C1 segment of cervical spinal cord (tissue), 14 donors: ENCODE measurements at regions not wholly inside any gene's neighbourhood (a gene's known extent, or its start where the extent isn't known, plus 50 kb on each side); places are given as distances from the start of the nearest gene placed in this dataset.

Source experiments
- DNase-seq, 14 donors: peaks; one replicate each; lab custom pipeline; 2025; lab: John Stamatoyannopoulos, UW

- DNase-seq = no peak
Observed at GRCh38 chr7:41832941-41833340, 130.1 kb upstream of the INHBA start.

GRCh38 chr7:41830271-41830670 lies 127.4 kb upstream of the INHBA start:
- DNase-seq = no peak

GRCh38 chr7:41828911-41829310 lies 126.0 kb upstream of the INHBA start:
- DNase-seq = no peak

- no peak for DNase-seq
Observed at GRCh38 chr7:41826641-41827040, 123.8 kb upstream of the INHBA start.

GRCh38 chr7:41825927-41826480 lies 123.1 kb upstream of the INHBA start:
- DNase-seq = no peak

GRCh38 chr7:41824284-41824683 lies 121.4 kb upstream of the INHBA start:
- DNase-seq = no peak

GRCh38 chr7:41822259-41822817 lies 119.4 kb upstream of the INHBA start:
- DNase-seq = no peak

- no peak for DNase-seq
Observed at GRCh38 chr7:41821521-41822213, 118.8 kb upstream of the INHBA start.

- DNase-seq = no peak
Observed at GRCh38 chr7:41820111-41820671, 117.3 kb upstream of the INHBA start.

- no peak for DNase-seq
Observed at GRCh38 chr7:41819645-41820044, 116.8 kb upstream of the INHBA start.

GRCh38 chr7:41818765-41819398 lies 116.0 kb upstream of the INHBA start:
- no peak for DNase-seq

- no peak for DNase-seq
Observed at GRCh38 chr7:41817386-41817785, 114.5 kb upstream of the INHBA start.

- DNase-seq = peak in 4 of 14 donors; percentile 2 to 17 (median 14)
Observed at GRCh38 chr7:41816111-41816510, 113.2 kb upstream of the INHBA start.

GRCh38 chr7:41814888-41815287 lies 112.0 kb upstream of the INHBA start:
- DNase-seq = no peak

GRCh38 chr7:41813286-41813685 lies 110.4 kb upstream of the INHBA start:
- no peak for DNase-seq

- DNase-seq = no peak
Observed at GRCh38 chr7:41811941-41812340, 109.1 kb upstream of the INHBA start.

- DNase-seq = no peak
Observed at GRCh38 chr7:41809940-41810576, 107.2 kb upstream of the INHBA start.

- no peak for DNase-seq
Observed at GRCh38 chr7:41809529-41809939, 106.6 kb upstream of the INHBA start.

GRCh38 chr7:41809116-41809515 lies 106.2 kb upstream of the INHBA start:
- no peak for DNase-seq

- DNase-seq = no peak
Observed at GRCh38 chr7:41808541-41808940, 105.7 kb upstream of the INHBA start.

GRCh38 chr7:41803569-41803968 lies 100.7 kb upstream of the INHBA start:
- DNase-seq = no peak

GRCh38 chr7:41796331-41796730 lies 93.4 kb upstream of the INHBA start:
- no peak for DNase-seq
